ENCODE measurements at regions not wholly inside any gene's neighbourhood (a gene's known extent, or its start where the extent isn't known, plus 50 kb on each side); places are given as distances from the start of the nearest gene placed in this dataset.

DNA sequence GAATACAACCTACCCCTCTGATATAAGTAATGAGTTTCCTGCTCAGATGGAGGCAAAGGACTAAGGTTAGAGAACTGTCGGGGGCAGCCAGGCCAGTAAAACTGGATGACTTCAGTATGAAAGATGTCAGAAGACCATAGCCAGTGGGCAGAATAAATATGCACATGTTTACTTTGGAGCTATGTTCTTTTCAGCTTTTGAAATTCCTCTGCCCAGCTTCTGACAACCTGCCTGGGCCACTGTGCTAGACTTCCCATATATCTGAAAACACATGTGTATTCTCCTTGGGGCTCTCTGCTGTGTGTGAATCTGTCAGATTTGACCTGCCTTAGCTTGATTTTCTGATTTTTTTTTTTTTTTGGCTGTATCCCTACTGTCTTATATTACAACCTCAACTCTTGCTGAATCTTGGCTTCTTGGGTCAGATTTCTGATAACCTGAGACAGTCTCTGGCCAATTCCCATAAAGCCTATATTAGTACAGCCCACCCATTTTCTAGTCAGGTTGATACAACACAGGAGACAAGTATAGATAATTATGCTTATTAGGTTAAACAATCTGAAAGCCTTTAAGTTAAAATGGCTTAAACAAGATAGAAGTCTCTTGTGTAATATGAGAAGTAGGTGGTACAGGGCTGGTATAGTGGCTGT, 76.6 kb upstream of the PRLR start:
- TF ChIP-seq EZH2 (IDR thresholded peaks at IDR 0.05) (no peak), POLR2AphosphoS5 (IDR thresholded peaks at IDR 0.05; ENCODE audit: borderline replicate concordance, low read depth, low read length) (no peak)
